ENCODE measurements at regions not wholly inside any gene's neighbourhood (a gene's known extent, or its start where the extent isn't known, plus 50 kb on each side); places are given as distances from the start of the nearest gene placed in this dataset.

DNA sequence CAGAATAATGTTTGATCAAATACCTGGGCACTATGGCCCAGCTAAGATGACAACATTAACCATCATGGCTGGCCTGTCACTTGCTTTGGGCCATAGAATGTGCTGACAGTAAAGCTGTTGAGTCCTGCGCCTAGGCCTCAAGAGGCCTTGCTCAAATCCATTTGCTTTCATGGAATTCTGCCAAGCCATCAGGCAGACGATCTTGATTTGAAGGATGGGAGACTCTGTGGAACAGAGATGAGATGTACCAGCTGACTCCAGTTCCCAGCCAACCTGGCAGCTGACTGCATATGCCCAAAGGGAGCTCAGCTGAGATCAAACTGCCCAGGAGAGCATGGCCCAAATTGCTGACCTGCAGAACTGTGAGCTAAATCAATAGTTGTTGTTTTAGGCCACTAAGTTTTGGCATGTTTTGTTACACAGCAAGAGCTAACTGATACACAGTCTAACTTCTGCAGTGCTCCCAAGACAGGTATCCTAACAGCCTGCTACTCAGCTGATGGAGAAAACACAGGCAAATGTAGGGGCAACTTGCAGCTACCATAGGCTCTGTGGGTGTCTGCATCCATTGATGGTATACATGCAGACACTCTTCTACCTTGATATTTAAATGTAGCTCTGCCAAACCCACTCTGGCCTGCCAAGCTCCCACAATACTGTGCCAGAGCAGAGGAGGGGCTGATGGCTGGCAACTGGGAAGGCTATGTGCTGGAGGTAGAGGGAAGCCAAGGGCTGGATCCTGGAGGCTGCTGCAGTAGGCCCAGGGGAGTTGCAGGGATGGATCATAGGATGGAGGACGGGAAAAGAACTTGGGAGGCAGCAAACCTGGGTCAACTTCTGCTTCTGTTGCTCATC lies 55.2 kb upstream of the RNF24 start:
- no peak for TF ChIP-seq TEAD4 (IDR thresholded peaks at IDR 0.05)
- no peak for TF ChIP-seq EP300 (IDR thresholded peaks at IDR 0.05; ENCODE audit: borderline replicate concordance)

GRCh38 chr20:4069751-4070150 lies 54.4 kb upstream of the RNF24 start:
- no peak for TF ChIP-seq FOXM1 (IDR thresholded peaks at IDR 0.05; ENCODE audit: borderline replicate concordance, low read depth)
- TF ChIP-seq CEBPB (IDR thresholded peaks at IDR 0.05), result no peak
- no peak for TF ChIP-seq EP300 (IDR thresholded peaks at IDR 0.05; ENCODE audit: borderline replicate concordance)
- TF ChIP-seq NFIC (IDR thresholded peaks at IDR 0.05), result no peak
- no peak for TF ChIP-seq TAF1 (IDR thresholded peaks at IDR 0.05; ENCODE audit: low read depth)
- TF ChIP-seq, protein P1, sequence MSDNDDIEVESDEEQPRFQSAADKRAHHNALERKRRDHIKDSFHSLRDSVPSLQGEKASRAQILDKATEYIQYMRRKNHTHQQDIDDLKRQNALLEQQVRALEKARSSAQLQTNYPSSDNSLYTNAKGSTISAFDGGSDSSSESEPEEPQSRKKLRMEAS (IDR thresholded peaks at IDR 0.05), result no peak
- no peak for TF ChIP-seq RAD21 (IDR thresholded peaks at IDR 0.05; ENCODE audit: low read depth)
- TF ChIP-seq USF1 (IDR thresholded peaks at IDR 0.05), result no peak
- TF ChIP-seq TEAD4 (IDR thresholded peaks at IDR 0.05), result no peak
- TF ChIP-seq, protein P2, sequence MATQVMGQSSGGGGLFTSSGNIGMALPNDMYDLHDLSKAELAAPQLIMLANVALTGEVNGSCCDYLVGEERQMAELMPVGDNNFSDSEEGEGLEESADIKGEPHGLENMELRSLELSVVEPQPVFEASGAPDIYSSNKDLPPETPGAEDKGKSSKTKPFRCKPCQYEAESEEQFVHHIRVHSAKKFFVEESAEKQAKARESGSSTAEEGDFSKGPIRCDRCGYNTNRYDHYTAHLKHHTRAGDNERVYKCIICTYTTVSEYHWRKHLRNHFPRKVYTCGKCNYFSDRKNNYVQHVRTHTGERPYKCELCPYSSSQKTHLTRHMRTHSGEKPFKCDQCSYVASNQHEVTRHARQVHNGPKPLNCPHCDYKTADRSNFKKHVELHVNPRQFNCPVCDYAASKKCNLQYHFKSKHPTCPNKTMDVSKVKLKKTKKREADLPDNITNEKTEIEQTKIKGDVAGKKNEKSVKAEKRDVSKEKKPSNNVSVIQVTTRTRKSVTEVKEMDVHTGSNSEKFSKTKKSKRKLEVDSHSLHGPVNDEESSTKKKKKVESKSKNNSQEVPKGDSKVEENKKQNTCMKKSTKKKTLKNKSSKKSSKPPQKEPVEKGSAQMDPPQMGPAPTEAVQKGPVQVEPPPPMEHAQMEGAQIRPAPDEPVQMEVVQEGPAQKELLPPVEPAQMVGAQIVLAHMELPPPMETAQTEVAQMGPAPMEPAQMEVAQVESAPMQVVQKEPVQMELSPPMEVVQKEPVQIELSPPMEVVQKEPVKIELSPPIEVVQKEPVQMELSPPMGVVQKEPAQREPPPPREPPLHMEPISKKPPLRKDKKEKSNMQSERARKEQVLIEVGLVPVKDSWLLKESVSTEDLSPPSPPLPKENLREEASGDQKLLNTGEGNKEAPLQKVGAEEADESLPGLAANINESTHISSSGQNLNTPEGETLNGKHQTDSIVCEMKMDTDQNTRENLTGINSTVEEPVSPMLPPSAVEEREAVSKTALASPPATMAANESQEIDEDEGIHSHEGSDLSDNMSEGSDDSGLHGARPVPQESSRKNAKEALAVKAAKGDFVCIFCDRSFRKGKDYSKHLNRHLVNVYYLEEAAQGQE (IDR thresholded peaks at IDR 0.05; ENCODE audit: low read depth), result no peak
- no peak for TF ChIP-seq ZBTB7A (IDR thresholded peaks at IDR 0.05; ENCODE audit: low read depth)
- TF ChIP-seq YY1 (IDR thresholded peaks at IDR 0.05; ENCODE audit: low read depth), result no peak
- no peak for TF ChIP-seq EGR1 (IDR thresholded peaks at IDR 0.05)
- no peak for TF ChIP-seq TCF12 (IDR thresholded peaks at IDR 0.05; ENCODE audit: low read depth)
- no peak for TF ChIP-seq CREB1 (IDR thresholded peaks at IDR 0.05; ENCODE audit: low read depth)

GRCh38 chr20:4068708-4069107 lies 53.4 kb upstream of the RNF24 start:
- TF ChIP-seq EGR1 (IDR thresholded peaks at IDR 0.05) (peak; percentile 78; the same call in 1 of the 2 replicates), NFIC (IDR thresholded peaks at IDR 0.05) (peak; percentile 89), YY1 (IDR thresholded peaks at IDR 0.05; ENCODE audit: low read depth) (no peak), CREB1 (IDR thresholded peaks at IDR 0.05; ENCODE audit: low read depth) (no peak), TEAD4 (IDR thresholded peaks at IDR 0.05) (no peak), RAD21 (IDR thresholded peaks at IDR 0.05; ENCODE audit: low read depth) (peak; percentile 8; the same call in 1 of the 2 replicates), FOXM1 (IDR thresholded peaks at IDR 0.05; ENCODE audit: borderline replicate concordance, low read depth) (no peak), ZBTB7A (IDR thresholded peaks at IDR 0.05; ENCODE audit: low read depth) (0 out of 2 replicates have a peak, but pooled peaks have one; percentile 52), CEBPB (IDR thresholded peaks at IDR 0.05) (no peak), USF1 (IDR thresholded peaks at IDR 0.05) (no peak), EP300 (IDR thresholded peaks at IDR 0.05; ENCODE audit: borderline replicate concordance) (peak; percentile 33; the same call in 1 of the 2 replicates), TCF12 (IDR thresholded peaks at IDR 0.05; ENCODE audit: low read depth) (peak; percentile 48; the same call in 1 of the 2 replicates), TAF1 (IDR thresholded peaks at IDR 0.05; ENCODE audit: low read depth) (no peak)
- TF ChIP-seq, protein P2 (IDR thresholded peaks at IDR 0.05; ENCODE audit: low read depth), result no peak
- TF ChIP-seq, protein P1 (IDR thresholded peaks at IDR 0.05), result peak; percentile 82

DNA sequence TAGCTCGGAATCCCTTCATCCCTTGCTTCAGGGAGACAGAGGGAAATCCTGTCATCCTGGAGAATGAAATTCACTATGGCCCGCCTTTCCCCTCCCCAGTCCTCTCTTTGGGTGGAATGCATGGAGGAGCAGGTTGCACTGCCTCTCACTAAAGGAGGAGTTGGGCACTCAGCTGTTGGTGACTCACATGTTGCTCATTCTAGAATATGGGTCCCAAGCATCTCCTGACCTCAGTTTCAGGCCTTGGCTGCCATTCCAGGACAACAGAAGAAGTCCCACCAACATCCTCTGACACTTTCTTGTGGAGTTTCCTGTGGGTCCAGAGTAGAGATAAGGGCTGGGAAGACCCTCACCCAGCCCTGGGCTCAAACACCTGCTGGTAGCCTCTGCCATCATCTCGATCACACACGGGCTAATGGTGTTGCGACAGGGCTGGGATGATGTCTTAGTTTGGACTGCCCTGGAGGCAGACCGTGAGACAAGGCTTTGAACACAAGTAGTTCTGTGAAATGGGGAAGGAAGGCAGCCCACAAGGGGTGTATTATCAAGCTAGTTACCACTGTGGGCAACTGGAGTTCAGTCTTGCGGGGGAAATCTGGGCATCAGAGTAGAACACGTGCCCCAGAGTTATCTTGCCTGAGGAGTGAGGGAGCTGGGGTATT lies 52.4 kb upstream of the RNF24 start:
- no peak for TF ChIP-seq YY1 (IDR thresholded peaks at IDR 0.05; ENCODE audit: low read depth)
- no peak for TF ChIP-seq RAD21 (IDR thresholded peaks at IDR 0.05; ENCODE audit: low read depth)
- TF ChIP-seq, protein P1 (IDR thresholded peaks at IDR 0.05), result no peak
- TF ChIP-seq EP300 (IDR thresholded peaks at IDR 0.05; ENCODE audit: borderline replicate concordance), result no peak
- no peak for TF ChIP-seq CREB1 (IDR thresholded peaks at IDR 0.05; ENCODE audit: low read depth)
- 0 out of 2 replicates have a peak, but pooled peaks have one; percentile 12 for TF ChIP-seq CEBPB (IDR thresholded peaks at IDR 0.05)
- no peak for TF ChIP-seq EGR1 (IDR thresholded peaks at IDR 0.05)
- TF ChIP-seq TAF1 (IDR thresholded peaks at IDR 0.05; ENCODE audit: low read depth), result no peak
- TF ChIP-seq NFIC (IDR thresholded peaks at IDR 0.05), result no peak
- TF ChIP-seq, protein P2 (IDR thresholded peaks at IDR 0.05; ENCODE audit: low read depth), result no peak
- TF ChIP-seq TEAD4 (IDR thresholded peaks at IDR 0.05), result 0 out of 2 replicates have a peak, but pooled peaks have one; percentile 21
- no peak for TF ChIP-seq TCF12 (IDR thresholded peaks at IDR 0.05; ENCODE audit: low read depth)
- no peak for TF ChIP-seq ZBTB7A (IDR thresholded peaks at IDR 0.05; ENCODE audit: low read depth)

Data from Ishikawa (cell line).